ENCODE measurements at regions not wholly inside any gene's neighbourhood (a gene's known extent, or its start where the extent isn't known, plus 50 kb on each side); places are given as distances from the start of the nearest gene placed in this dataset.
"Not testable (repeated sequence)": the region's sequence is repeated elsewhere in the genome, so short reads cannot be mapped to it uniquely, and the experiment has no call there.

DNA sequence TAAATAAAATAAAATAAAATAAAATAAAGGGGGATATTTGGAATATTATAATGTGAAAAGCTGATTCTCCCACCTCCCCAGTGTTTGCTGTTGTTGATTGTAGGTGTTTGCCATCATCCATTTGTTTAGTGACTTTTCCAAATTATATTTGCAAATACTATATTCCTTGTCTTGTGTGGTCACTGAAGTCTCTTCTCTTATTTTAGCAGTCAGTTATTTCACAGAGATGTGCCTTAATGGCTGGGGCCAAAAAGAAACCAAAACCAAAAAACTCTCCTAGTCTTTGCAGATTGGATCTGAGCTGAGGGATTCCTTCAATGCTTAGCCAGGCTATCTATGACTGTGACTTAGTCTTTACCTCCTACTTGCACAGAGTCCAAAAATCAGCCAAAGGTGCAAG, 70.9 kb upstream of the ZNF169 start:
- DNase-seq (ENCODE audit: low spot score): no peak

DNA sequence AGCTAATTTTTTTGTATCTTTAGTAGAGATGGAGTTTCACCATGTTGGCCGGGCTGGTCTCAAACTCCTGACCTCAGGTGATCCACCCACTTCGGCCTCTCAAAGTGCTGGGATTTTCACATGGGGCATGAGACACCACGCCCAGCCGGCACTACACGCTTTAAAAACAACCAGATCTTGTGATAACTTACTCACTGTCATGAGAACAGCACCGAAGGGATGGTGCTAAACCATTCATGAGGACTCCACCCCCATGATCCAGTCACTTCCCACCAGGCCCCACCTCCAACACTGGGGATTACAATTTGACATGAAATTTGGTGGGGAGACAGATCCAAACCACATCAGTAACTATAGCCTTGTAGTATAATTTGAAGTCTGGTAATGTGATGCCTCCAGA, 67.4 kb upstream of the ZNF169 start:
- DNase-seq (ENCODE audit: low spot score): not testable (repeated sequence)

DNA sequence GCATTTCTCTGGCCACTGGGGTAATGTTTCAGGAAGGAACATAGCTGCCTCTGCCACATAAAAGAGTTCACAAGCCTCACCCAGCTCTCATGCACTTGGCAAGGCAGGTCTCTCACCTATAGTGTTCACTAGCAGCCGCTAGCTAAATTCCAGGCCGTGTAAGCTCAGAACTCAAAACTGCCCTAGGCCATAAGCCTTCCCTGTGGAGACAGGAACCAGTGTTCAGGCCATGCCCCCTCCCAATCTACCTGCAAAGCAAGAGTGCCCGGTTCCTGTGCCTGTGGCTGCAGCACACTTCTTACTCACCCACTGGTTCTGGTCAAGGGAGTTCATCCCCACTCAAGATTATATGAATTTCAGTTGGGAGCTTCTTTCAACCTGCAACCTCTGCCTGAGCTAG, 60.7 kb upstream of the ZNF169 start:
- DNase-seq (ENCODE audit: low spot score): no peak

DNA sequence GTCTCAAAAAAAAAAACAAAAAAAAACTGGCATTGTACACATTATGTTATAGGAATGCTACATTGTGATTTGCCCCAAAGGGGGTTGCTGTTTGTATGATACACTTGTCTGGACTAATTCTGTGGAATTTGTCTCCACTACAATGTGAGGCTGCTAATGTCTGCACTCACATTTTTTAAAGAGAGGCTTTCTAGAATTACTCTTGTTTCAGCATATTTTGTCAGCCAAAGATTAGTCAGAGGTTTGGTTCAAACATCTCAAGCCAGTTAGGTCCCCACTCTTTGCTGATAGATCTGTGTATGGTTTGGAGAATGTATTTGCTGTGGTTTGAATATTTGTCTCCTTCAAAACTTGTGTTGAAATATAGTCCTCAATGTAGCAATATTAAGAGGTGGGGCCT, 59.3 kb upstream of the ZNF169 start:
- no peak for DNase-seq (ENCODE audit: low spot score)

DNA sequence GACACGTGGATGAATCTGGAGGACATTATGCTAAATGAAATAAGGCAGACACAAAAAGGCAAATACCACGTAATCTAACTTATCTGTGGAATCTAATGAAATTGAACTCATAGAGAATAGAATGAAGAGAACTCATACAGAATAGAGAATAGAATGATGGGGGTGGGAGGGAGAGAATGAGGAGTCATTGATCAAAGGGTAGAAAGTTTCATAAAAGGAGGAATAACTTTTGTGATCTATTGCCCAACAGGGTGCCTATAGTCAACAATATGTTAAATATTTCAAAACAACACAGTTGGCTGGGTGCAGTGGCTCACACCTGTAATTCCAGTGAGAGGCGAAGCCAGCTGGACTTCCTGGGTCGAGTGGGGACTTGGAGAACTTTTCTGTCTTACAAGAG, 54.9 kb upstream of the ZNF169 start:
- DNase-seq (ENCODE audit: low spot score): no peak

DNA sequence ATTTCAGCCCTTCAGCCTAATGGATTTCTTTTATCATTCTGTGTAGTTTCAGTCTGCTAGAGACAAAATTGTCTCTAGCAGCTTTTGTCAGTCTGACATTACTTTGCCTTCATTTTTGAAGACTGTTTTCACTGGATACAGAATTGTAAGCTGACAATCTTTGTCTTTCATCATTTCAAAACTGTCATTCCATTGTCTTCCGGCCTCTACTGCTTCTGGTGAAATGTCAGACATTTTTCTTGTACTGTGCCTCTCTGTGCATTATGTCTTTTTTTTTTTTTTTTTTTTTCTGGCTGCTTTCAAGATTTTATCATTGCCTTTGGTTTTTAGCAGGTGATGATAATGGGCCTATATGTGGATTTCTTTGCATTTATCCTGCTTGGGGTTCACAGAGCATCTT, 51.3 kb upstream of the ZNF169 start:
- DNase-seq (ENCODE audit: low spot score): no peak

Data from cerebellar cortex (tissue), 1 donor.